CD14-positive monocyte (primary cell): ENCODE measurements at regions not wholly inside any gene's neighbourhood (a gene's known extent, or its start where the extent isn't known, plus 50 kb on each side); places are given as distances from the start of the nearest gene placed in this dataset.

ENCODE experiments used
- DNase-seq, 3 donors: peaks; one replicate each; pipeline ENCODE4 v3.0.0-alpha.2; 2011 to 2022
- H2AFZ ChIP-seq: 2 replicates; pipeline ENCODE4 v1.6.0; 2012; ENCODE audit warnings: mild to moderate bottlenecking, low read depth, low read length, inconsistent platforms; ENCODE audit not compliant: insufficient read depth, poor library complexity, severe bottlenecking
- H3K27ac ChIP-seq, 2 donors: 1 replicate in 1 of 2; 2 replicates in 1 of 2; pipeline ENCODE4 v1.5.1; 2012 to 2013; ENCODE audit warnings: low read length in 2 of 2, control low read depth in 1 of 2, inconsistent platforms in 1 of 2, low read depth in 1 of 2, mild to moderate bottlenecking in 1 of 2
- H3K27me3 ChIP-seq, 2 donors: one replicate each; pipeline versions ENCODE4 v1.6.0 to v1.6.1; 2011 to 2013; ENCODE audit warnings: low read length in 2 of 2; ENCODE audit not compliant: control insufficient read depth in 2 of 2, insufficient read depth in 2 of 2
- H3K36me3 ChIP-seq, 2 donors: replicated peaks in 1 of 2; 1 replicate in 1 of 2; 2 replicates in 1 of 2; pipeline versions ENCODE4 v1.5.1 to v1.6.1; 2012 to 2013; ENCODE audit warnings: low read length in 2 of 2, control low read depth in 1 of 2, inconsistent platforms in 1 of 2, mild to moderate bottlenecking in 1 of 2; ENCODE audit not compliant: insufficient read depth in 2 of 2, control insufficient read depth in 1 of 2
- H3K4me1 ChIP-seq, 2 donors: 1 replicate in 1 of 2; 2 replicates in 1 of 2; pipeline versions ENCODE4 v1.5.1 to v1.6.1; 2012 to 2013; ENCODE audit warnings: low read length in 2 of 2, control low read depth in 1 of 2, inconsistent platforms in 1 of 2, mild to moderate bottlenecking in 1 of 2, moderate library complexity in 1 of 2; ENCODE audit not compliant: insufficient read depth in 2 of 2, control insufficient read depth in 1 of 2
- H3K4me2 ChIP-seq: replicated peaks from 2 replicates; pipeline ENCODE3; 2012; ENCODE audit warnings: low read length, moderate library complexity, mild to moderate bottlenecking; ENCODE audit not compliant: poor library complexity, severe bottlenecking; ENCODE audit errors: extremely low read depth
- H3K4me3 ChIP-seq, 3 experiments: fragments of 200-600 bp in 1 of 3; sonication (generic) in 1 of 3; replicated peaks in 1 of 3; 1 replicate in 2 of 3; 2 replicates in 1 of 3; pipeline ENCODE4 v1.5.1; 2011 to 2013; ENCODE audit warnings: low read length in 3 of 3, mild to moderate bottlenecking in 3 of 3, control low read depth in 2 of 3, low read depth in 2 of 3, inconsistent platforms in 1 of 3, moderate library complexity in 1 of 3
- H3K79me2 ChIP-seq: 2 replicates; pipeline ENCODE4 v1.6.0; 2012; ENCODE audit warnings: mild to moderate bottlenecking, control low read depth, inconsistent platforms, low read length, moderate library complexity; ENCODE audit not compliant: insufficient read depth
- H3K9ac ChIP-seq: 2 replicates; pipeline ENCODE4 v1.6.0; 2017; ENCODE audit warnings: low read length, mild to moderate bottlenecking; ENCODE audit not compliant: insufficient read depth, poor library complexity, severe bottlenecking
- H3K9me3 ChIP-seq, 2 donors: replicated peaks in 1 of 2; 1 replicate in 1 of 2; 2 replicates in 1 of 2; pipeline versions ENCODE4 v1.5.1 to v1.6.1; 2012 to 2013; ENCODE audit warnings: low read length in 2 of 2, control low read depth in 1 of 2; ENCODE audit not compliant: control insufficient read depth in 1 of 2, insufficient read depth in 1 of 2
- H4K20me1 ChIP-seq: 2 replicates; pipeline ENCODE4 v1.6.0; 2012; ENCODE audit warnings: mild to moderate bottlenecking, low read length, control low read depth, moderate library complexity; ENCODE audit not compliant: insufficient read depth
- H3K27ac Mint-ChIP-seq, 7 donors: one replicate each; pipeline ENCODE4 v1.8.0; 2020; ENCODE audit warnings: mild to moderate bottlenecking in 7 of 7, mixed read lengths in 7 of 7, moderate library complexity in 6 of 7, inconsistent platforms in 2 of 7
- H3K27me3 Mint-ChIP-seq, 3 donors: one replicate each; pipeline ENCODE4 v1.8.0; 2021 to 2022; ENCODE audit warnings: low read depth in 3 of 3, mild to moderate bottlenecking in 3 of 3, mixed read lengths in 3 of 3, moderate library complexity in 3 of 3, inconsistent platforms in 1 of 3
- H3K36me3 Mint-ChIP-seq, 2 donors: one replicate each; pipeline ENCODE4 v1.8.0; 2020; ENCODE audit warnings: mixed read lengths in 2 of 2, inconsistent platforms in 1 of 2, mild to moderate bottlenecking in 1 of 2
- H3K4me1 Mint-ChIP-seq: one replicate; pipeline ENCODE4 v1.8.0; 2020; ENCODE audit warnings: mild to moderate bottlenecking, mixed read lengths
- H3K4me3 Mint-ChIP-seq, 2 donors: one replicate each; pipeline ENCODE4 v1.8.0; 2020; ENCODE audit warnings: mild to moderate bottlenecking in 2 of 2, mixed read lengths in 2 of 2, moderate library complexity in 1 of 2
- H3K9me3 Mint-ChIP-seq, 7 donors: one replicate each; pipeline ENCODE4 v1.8.0; 2020 to 2022; ENCODE audit warnings: mixed read lengths in 7 of 7, mild to moderate bottlenecking in 6 of 7, moderate library complexity in 6 of 7, inconsistent platforms in 2 of 7
- CTCF ChIP-seq: fragments of 200-600 bp; IDR thresholded peaks from one replicate; pipeline ENCODE4 v1.8.0; 2022; ENCODE audit warnings: antibody characterized with exemption, mild to moderate bottlenecking
- WGBS: methylation state at CpG from one replicate; pipeline ENCODE4 v1.1.5; 2013; ENCODE audit warnings: missing lambda C conversion rate; ENCODE audit not compliant: insufficient coverage; 5-methylcytosine and 5-hydroxymethylcytosine counted together
- intact Hi-C, 2 donors: fragments of 100-400 bp; cut with micrococcal nuclease; formaldehyde crosslinking; loops; one replicate each; pipeline versions ENCODE4 v1.15.0 to v1.15.1; 2023

GRCh38 chrX:69024931-69025330 lies 140.3 kb downstream of the PJA1 start:
- H3K27me3 Mint-ChIP-seq = peaks cover 0 to 2% (median 0%) of the 10 kb centered on the region in 3 donors

DNA sequence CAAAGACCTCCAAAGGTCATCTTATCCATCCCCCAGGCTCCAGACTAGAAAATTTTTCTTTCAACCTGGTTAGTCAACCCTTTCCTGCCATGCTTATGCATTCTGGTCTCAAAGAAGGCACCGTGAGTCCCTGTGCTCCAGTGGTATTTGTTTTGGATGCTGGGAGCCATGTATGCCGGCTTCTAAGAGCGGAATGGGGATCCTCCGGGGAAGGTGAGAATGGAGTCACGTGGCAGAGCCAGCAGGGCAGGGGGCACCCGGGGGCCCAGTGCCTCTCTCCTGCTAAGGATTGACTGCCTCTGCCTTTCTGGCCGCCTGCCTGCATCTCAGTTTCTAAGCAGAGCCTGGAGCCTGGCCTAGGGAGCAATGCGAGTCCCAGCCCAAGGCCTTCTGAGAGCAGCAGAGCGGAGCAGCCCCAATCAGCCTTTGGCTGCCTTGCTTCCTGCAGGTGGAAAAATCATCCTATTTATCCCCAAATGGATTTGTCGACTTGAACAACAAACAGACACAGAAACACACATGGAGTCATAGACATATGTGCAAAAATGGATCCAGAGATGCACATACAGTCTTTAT lies 141.0 kb downstream of the PJA1 start:
- DNase-seq = no peak
- no peaks in the 10 kb centered on the region for H3K36me3 ChIP-seq
- H3K79me2 ChIP-seq = no peaks in the 10 kb centered on the region
- no peak overlapping the region for H3K4me3 Mint-ChIP-seq
- H3K9me3 Mint-ChIP-seq = no peaks in the 10 kb centered on the region
- peaks cover 0 to 3% of the 10 kb centered on the region in 2 donors for H3K4me1 ChIP-seq
- no peak overlapping the region for H3K9ac ChIP-seq
- H3K27ac ChIP-seq = no peak overlapping the region
- intact Hi-C loops = no loop called here
- TF ChIP-seq CTCF = no peak
- H3K27ac Mint-ChIP-seq = no peak overlapping the region
- no peak overlapping the region for H3K4me3 ChIP-seq
- H3K4me1 Mint-ChIP-seq = peaks cover 18% of the 10 kb centered on the region
- H4K20me1 ChIP-seq = no peaks in the 10 kb centered on the region
- H3K4me2 ChIP-seq = no peak overlapping the region
- no peak overlapping the region for H2AFZ ChIP-seq
- H3K27me3 Mint-ChIP-seq = no peaks in the 10 kb centered on the region
- WGBS = 93% methylated on average over 7 of the region's 10 CpGs
- H3K27me3 ChIP-seq = no peaks in the 10 kb centered on the region
- H3K9me3 ChIP-seq = no peaks in the 10 kb centered on the region
- no peaks in the 10 kb centered on the region for H3K36me3 Mint-ChIP-seq

More at GRCh38 chrX:69024931-69025330, 140.3 kb downstream of the PJA1 start:
- Histone ChIP-seq H4K20me1 (no peaks in the 10 kb centered on the region), H3K9me3 (no peaks in the 10 kb centered on the region), H3K4me3 (no peak overlapping the region), H3K27ac (no peak overlapping the region), H3K4me1 (peaks cover 0 to 3% of the 10 kb centered on the region in 2 donors), H3K4me2 (no peak overlapping the region), H3K9ac (no peak overlapping the region), H3K27me3 (no peaks in the 10 kb centered on the region), H2AFZ (no peak overlapping the region), H3K36me3 (no peaks in the 10 kb centered on the region), H3K79me2 (no peaks in the 10 kb centered on the region)
- no peak overlapping the region for H3K27ac Mint-ChIP-seq
- DNase-seq = no peak
- no peaks in the 10 kb centered on the region for H3K36me3 Mint-ChIP-seq
- H3K4me1 Mint-ChIP-seq = peaks cover 18% of the 10 kb centered on the region
- intact Hi-C loops = no loop called here
- H3K4me3 Mint-ChIP-seq = no peak overlapping the region
- peaks cover 0 to 2% (median 0%) of the 10 kb centered on the region in 7 donors for H3K9me3 Mint-ChIP-seq
- no peak for TF ChIP-seq CTCF
- WGBS = 100% methylated on average over 2 of the region's 4 CpGs
